ENCODE measurements at regions not wholly inside any gene's neighbourhood (a gene's known extent, or its start where the extent isn't known, plus 50 kb on each side); places are given as distances from the start of the nearest gene placed in this dataset.

DNA sequence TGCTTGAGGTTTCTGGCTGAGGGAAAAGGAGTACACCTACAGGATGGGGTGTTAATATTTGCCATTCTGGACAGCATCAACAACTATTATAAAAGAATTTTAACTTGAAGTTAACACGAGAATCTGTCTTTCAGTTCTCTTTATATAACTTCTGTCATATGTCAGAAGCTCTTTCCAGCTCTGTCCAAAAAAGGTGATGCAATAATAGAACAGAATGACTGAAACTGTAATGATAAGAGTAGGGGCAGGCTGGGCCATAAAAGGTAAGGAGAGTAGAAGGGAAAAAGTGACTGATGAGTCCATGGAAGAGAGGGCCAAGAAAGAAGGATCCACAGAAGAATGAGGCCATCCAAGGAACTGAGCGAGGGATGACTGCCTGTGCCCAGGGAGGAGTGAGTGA lies 966.7 kb upstream of the FBXO33 start:
- TF ChIP-seq, protein P1, sequence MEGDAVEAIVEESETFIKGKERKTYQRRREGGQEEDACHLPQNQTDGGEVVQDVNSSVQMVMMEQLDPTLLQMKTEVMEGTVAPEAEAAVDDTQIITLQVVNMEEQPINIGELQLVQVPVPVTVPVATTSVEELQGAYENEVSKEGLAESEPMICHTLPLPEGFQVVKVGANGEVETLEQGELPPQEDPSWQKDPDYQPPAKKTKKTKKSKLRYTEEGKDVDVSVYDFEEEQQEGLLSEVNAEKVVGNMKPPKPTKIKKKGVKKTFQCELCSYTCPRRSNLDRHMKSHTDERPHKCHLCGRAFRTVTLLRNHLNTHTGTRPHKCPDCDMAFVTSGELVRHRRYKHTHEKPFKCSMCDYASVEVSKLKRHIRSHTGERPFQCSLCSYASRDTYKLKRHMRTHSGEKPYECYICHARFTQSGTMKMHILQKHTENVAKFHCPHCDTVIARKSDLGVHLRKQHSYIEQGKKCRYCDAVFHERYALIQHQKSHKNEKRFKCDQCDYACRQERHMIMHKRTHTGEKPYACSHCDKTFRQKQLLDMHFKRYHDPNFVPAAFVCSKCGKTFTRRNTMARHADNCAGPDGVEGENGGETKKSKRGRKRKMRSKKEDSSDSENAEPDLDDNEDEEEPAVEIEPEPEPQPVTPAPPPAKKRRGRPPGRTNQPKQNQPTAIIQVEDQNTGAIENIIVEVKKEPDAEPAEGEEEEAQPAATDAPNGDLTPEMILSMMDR (conservative IDR thresholded peaks at IDR 0.05; ENCODE audit: low read depth, low read length), result no peak
- TF ChIP-seq EZH2 (IDR thresholded peaks at IDR 0.05; ENCODE audit: low read length, unreplicated experiment), result no peak
- no peak for TF ChIP-seq EZH2phosphoT487 (IDR thresholded peaks at IDR 0.05; ENCODE audit: borderline replicate concordance, low read length)
